Keratinocyte (primary cell): ENCODE measurements at regions not wholly inside any gene's neighbourhood (a gene's known extent, or its start where the extent isn't known, plus 50 kb on each side); places are given as distances from the start of the nearest gene placed in this dataset.

Experiments
- EZH2 ChIP-seq: IDR thresholded peaks from one replicate; pipeline ENCODE4 v1.6.1; 2012; ENCODE audit warnings: inconsistent platforms, mild to moderate bottlenecking, low read length, moderate library complexity
- TF ChIP-seq, protein P1 (sequence below), 3 experiments: IDR thresholded peaks in 1 of 3; conservative IDR thresholded peaks in 1 of 3; optimal IDR thresholded peaks in 1 of 3; 2 replicates in 2 of 3; 3 replicates in 1 of 3; pipeline versions ENCODE3 to v1.5.1; 2011; ENCODE audit warnings: low read length in 3 of 3, mild to moderate bottlenecking in 3 of 3, moderate library complexity in 2 of 3, control low read depth in 1 of 3, inconsistent platforms in 1 of 3; ENCODE audit not compliant: insufficient read depth in 2 of 3; ENCODE audit errors: extremely low read depth in 1 of 3

DNA sequence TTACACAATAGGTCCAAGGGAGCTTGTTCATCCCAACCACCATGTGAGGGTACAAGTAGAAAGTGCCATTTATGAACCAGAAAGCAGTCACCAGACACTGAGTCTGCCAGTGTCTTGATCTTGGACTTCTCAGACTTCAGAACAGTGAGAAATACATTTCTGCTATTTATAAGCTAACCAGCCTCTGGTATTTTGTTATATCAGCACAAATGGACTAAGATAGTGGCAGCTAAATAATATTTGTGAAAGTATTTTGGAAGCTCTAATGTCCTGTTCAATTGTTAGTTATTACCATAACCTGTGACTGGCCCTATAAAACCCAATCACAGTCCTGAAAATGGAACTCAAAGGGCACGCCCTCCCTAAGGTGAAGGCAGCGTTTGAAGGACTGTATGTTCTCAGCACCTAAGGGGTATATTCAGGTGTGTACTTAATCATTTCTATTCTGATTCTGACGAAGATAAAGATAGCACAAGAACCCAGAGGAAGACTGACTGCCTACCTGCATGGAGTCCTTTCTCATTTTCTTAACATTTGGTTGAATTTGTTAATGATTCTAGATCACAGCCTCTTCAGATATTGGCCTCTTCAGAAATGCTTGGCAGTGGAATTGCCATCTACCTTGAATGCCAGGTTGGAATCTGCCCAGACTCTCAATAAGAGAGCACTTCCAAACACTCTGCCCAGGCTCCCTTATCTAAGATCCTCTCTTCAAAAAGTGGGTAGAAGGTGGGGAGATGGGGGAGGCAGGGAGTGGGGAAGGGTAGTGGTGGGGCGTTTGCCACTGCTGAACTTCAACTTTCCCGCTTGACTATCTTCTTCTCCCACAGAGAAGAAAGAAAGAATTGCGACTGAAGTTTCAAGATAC, 104.0 kb upstream of the PPP2R5A start:
- TF ChIP-seq, protein P1, sequence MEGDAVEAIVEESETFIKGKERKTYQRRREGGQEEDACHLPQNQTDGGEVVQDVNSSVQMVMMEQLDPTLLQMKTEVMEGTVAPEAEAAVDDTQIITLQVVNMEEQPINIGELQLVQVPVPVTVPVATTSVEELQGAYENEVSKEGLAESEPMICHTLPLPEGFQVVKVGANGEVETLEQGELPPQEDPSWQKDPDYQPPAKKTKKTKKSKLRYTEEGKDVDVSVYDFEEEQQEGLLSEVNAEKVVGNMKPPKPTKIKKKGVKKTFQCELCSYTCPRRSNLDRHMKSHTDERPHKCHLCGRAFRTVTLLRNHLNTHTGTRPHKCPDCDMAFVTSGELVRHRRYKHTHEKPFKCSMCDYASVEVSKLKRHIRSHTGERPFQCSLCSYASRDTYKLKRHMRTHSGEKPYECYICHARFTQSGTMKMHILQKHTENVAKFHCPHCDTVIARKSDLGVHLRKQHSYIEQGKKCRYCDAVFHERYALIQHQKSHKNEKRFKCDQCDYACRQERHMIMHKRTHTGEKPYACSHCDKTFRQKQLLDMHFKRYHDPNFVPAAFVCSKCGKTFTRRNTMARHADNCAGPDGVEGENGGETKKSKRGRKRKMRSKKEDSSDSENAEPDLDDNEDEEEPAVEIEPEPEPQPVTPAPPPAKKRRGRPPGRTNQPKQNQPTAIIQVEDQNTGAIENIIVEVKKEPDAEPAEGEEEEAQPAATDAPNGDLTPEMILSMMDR (optimal IDR thresholded peaks at IDR 0.05 in 1 of 3, IDR thresholded peaks at IDR 0.05 in 1 of 3, conservative IDR thresholded peaks at IDR 0.05 in 1 of 3; ENCODE audit: extremely low read depth in 1 of 3, insufficient read depth in 2 of 3, low read length in 3 of 3): no peak
- no peak for TF ChIP-seq EZH2
